Fibroblast of lung (primary cell): ENCODE measurements at regions not wholly inside any gene's neighbourhood (a gene's known extent, or its start where the extent isn't known, plus 50 kb on each side); places are given as distances from the start of the nearest gene placed in this dataset.

Experiments used
- DNase-seq, 2 donors: peaks; one replicate each; pipeline versions ENCODE4 v3.0.0 to v3.0.0-alpha.2; 2010; ENCODE audit warnings: low read depth in 2 of 2
- H2AFZ ChIP-seq: 2 replicates; pipeline ENCODE4 v1.5.1; 2012; ENCODE audit warnings: low read length, control low read depth, inconsistent platforms
- H3K27ac ChIP-seq: 2 replicates; pipeline ENCODE4 v1.5.1; 2011; ENCODE audit warnings: low read length, control low read depth; ENCODE audit not compliant: insufficient read depth
- H3K27me3 ChIP-seq: 2 replicates; pipeline ENCODE4 v1.5.1; 2011; ENCODE audit warnings: mild to moderate bottlenecking, low read length; ENCODE audit not compliant: control insufficient read depth, insufficient read depth
- H3K36me3 ChIP-seq: 2 replicates; pipeline ENCODE4 v1.5.1; 2011; ENCODE audit warnings: low read length; ENCODE audit not compliant: control insufficient read depth, insufficient read depth
- H3K4me1 ChIP-seq: 2 replicates; pipeline ENCODE4 v1.5.1; 2011; ENCODE audit warnings: low read length; ENCODE audit not compliant: control insufficient read depth, insufficient read depth; ENCODE audit errors: extremely low read depth
- H3K4me2 ChIP-seq: 2 replicates; pipeline ENCODE4 v1.5.1; 2011; ENCODE audit warnings: low read length, control low read depth; ENCODE audit not compliant: insufficient read depth; ENCODE audit errors: extremely low read depth
- H3K4me3 ChIP-seq, 4 experiments: fragments of 200-600 bp in 1 of 4; sonication (generic) in 1 of 4; replicated peaks in 1 of 4; 2 replicates each; pipeline ENCODE4 v1.5.1; 2011 to 2016; ENCODE audit warnings: low read length in 4 of 4, low read depth in 3 of 4, mild to moderate bottlenecking in 3 of 4, control low read depth in 2 of 4, inconsistent platforms in 1 of 4, mixed read lengths in 1 of 4; ENCODE audit not compliant: insufficient read depth in 1 of 4; ENCODE audit errors: control extremely low read depth in 1 of 4
- H3K79me2 ChIP-seq: 2 replicates; pipeline ENCODE4 v1.5.1; 2012; ENCODE audit warnings: mild to moderate bottlenecking, low read length, inconsistent platforms; ENCODE audit not compliant: control insufficient read depth, insufficient read depth
- H3K9ac ChIP-seq: 2 replicates; pipeline ENCODE4 v1.5.1; 2011; ENCODE audit warnings: mild to moderate bottlenecking, low read length, control low read depth; ENCODE audit not compliant: insufficient read depth
- H3K9me3 ChIP-seq: 2 replicates; pipeline ENCODE4 v1.5.1; 2012; ENCODE audit warnings: low read depth, low read length; ENCODE audit not compliant: control insufficient read depth, insufficient read depth
- H4K20me1 ChIP-seq: 2 replicates; pipeline ENCODE4 v1.5.1; 2011; ENCODE audit warnings: low read length; ENCODE audit not compliant: control insufficient read depth, insufficient read depth; ENCODE audit errors: extremely low read depth
- EZH2 ChIP-seq: IDR thresholded peaks from 2 replicates; pipeline ENCODE4 v1.5.1; 2012; ENCODE audit warnings: low read length, control low read depth, mild to moderate bottlenecking; ENCODE audit errors: missing control alignments
- TF ChIP-seq, protein P1 (sequence below), 2 donors: IDR thresholded peaks in 1 of 2; conservative IDR thresholded peaks in 1 of 2; 1 replicate in 1 of 2; 2 replicates in 1 of 2; pipeline ENCODE4 v1.5.1; 2011 to 2012; ENCODE audit warnings: low read length in 2 of 2, control low read depth in 1 of 2, inconsistent platforms in 1 of 2, low read depth in 1 of 2, mild to moderate bottlenecking in 1 of 2

DNA sequence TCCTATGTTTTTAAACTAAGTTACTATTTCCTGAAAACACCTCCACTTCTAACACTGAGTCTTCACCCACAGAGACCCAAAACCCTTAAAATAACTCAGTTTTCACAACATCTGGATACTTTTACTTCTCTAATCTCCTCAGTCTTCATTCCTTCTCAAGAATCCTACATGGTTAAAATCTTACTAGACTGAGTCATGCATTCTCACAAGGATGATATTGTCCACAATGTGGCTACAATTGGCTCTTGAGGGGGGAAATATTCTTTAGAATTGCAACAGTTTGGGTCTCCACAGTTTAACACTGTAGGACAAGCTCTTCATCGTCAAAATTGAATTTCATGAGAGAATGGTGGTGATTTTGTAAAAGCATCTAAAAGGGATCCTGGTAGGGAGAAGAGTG, 397.1 kb downstream of the SLITRK5 start:
- no peaks in the 10 kb centered on the region for H3K27me3 ChIP-seq
- H3K4me3 ChIP-seq = no peak overlapping the region
- TF ChIP-seq, protein P1, sequence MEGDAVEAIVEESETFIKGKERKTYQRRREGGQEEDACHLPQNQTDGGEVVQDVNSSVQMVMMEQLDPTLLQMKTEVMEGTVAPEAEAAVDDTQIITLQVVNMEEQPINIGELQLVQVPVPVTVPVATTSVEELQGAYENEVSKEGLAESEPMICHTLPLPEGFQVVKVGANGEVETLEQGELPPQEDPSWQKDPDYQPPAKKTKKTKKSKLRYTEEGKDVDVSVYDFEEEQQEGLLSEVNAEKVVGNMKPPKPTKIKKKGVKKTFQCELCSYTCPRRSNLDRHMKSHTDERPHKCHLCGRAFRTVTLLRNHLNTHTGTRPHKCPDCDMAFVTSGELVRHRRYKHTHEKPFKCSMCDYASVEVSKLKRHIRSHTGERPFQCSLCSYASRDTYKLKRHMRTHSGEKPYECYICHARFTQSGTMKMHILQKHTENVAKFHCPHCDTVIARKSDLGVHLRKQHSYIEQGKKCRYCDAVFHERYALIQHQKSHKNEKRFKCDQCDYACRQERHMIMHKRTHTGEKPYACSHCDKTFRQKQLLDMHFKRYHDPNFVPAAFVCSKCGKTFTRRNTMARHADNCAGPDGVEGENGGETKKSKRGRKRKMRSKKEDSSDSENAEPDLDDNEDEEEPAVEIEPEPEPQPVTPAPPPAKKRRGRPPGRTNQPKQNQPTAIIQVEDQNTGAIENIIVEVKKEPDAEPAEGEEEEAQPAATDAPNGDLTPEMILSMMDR (conservative IDR thresholded peaks at IDR 0.05 in 1 of 2, IDR thresholded peaks at IDR 0.05 in 1 of 2; ENCODE audit: low read depth in 1 of 2, low read length in 2 of 2) = no peak
- TF ChIP-seq EZH2 = no peak
- DNase-seq = peak in 1 of 2 donors; percentile 74
- H3K9ac ChIP-seq = no peak overlapping the region
- H3K36me3 ChIP-seq = no peaks in the 10 kb centered on the region
- no peaks in the 10 kb centered on the region for H3K4me1 ChIP-seq
- H3K4me2 ChIP-seq = no peak overlapping the region
- no peak overlapping the region for H3K27ac ChIP-seq
- no peaks in the 10 kb centered on the region for H4K20me1 ChIP-seq
- H3K79me2 ChIP-seq = no peaks in the 10 kb centered on the region
- H2AFZ ChIP-seq = no peak overlapping the region
- no peaks in the 10 kb centered on the region for H3K9me3 ChIP-seq

- Histone ChIP-seq H3K4me3 (no peak overlapping the region), H3K4me1 (no peaks in the 10 kb centered on the region), H4K20me1 (no peaks in the 10 kb centered on the region), H3K9me3 (no peaks in the 10 kb centered on the region), H3K9ac (no peak overlapping the region), H2AFZ (no peak overlapping the region), H3K36me3 (no peaks in the 10 kb centered on the region), H3K79me2 (no peaks in the 10 kb centered on the region), H3K4me2 (no peak overlapping the region), H3K27me3 (no peaks in the 10 kb centered on the region), H3K27ac (no peak overlapping the region)
- no peak for DNase-seq
- TF ChIP-seq, protein P1 (conservative IDR thresholded peaks at IDR 0.05 in 1 of 2, IDR thresholded peaks at IDR 0.05 in 1 of 2; ENCODE audit: low read depth in 1 of 2, low read length in 2 of 2) = no peak
- TF ChIP-seq EZH2 = no peak
Measured at GRCh38 chr13:88068975-88069374, 397.8 kb downstream of the SLITRK5 start.

DNA sequence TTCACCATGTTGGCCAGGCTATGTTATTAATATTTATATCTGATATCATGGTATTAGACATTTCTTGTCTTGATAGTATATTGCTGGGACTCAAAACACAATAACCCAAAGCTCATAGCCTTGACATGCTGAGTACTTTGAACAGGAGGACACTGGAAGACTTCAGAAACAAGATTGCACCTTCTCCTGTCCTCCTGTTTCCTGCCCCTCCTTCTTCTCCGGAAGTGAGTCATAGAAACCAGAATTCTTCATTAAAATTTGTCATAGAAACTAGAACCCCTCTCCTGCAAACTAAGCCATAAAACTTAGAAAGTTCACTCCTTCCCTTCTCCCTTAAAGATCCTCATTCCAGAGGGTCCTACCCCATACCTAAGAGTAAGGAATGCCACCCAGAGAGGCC, 400.2 kb downstream of the SLITRK5 start:
- no peak overlapping the region for H3K9ac ChIP-seq
- no peak overlapping the region for H3K27ac ChIP-seq
- no peaks in the 10 kb centered on the region for H3K27me3 ChIP-seq
- H3K4me1 ChIP-seq = no peaks in the 10 kb centered on the region
- no peaks in the 10 kb centered on the region for H3K36me3 ChIP-seq
- no peaks in the 10 kb centered on the region for H3K9me3 ChIP-seq
- no peaks in the 10 kb centered on the region for H3K79me2 ChIP-seq
- no peak overlapping the region for H3K4me2 ChIP-seq
- no peak overlapping the region for H2AFZ ChIP-seq
- H3K4me3 ChIP-seq = no peak overlapping the region
- DNase-seq = no peak
- no peaks in the 10 kb centered on the region for H4K20me1 ChIP-seq
- no peak for TF ChIP-seq EZH2
- TF ChIP-seq, protein P1 (conservative IDR thresholded peaks at IDR 0.05 in 1 of 2, IDR thresholded peaks at IDR 0.05 in 1 of 2; ENCODE audit: low read depth in 1 of 2, low read length in 2 of 2) = no peak
